NCI-H1417 (cell line): ENCODE measurements at regions not wholly inside any gene's neighbourhood (a gene's known extent, or its start where the extent isn't known, plus 50 kb on each side); places are given as distances from the start of the nearest gene placed in this dataset.

Experiments
- DNase-seq, 3 experiments: peaks; one replicate each; lab custom pipeline; 2025; lab: John Stamatoyannopoulos, UW

DNA sequence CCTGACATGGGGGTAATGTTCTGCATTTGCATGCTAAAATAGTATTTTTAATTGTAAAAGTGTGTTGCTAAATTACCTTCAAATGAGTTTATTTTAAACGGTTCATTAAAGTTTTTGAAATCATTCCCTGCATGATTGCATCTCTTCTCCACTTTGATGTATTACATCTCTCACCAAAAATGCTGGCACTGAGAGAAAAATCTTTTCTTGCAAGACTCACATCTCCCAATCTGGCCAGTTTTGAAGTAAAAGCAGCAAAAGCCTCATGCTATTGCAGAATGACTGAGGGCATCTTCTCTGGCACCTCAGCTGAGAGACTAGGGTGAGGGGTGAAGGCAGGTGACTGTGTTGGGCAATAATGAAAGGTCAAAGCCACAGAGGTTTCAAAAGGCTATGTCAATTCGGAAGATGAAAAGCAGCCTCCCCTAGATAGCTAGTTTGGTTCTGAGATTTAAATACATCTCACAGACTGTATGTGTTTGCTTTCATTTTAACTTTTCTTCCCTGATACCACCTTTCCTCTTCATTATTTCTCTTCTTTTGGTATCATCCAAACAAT lies 292.2 kb upstream of the RAG2 start:
- DNase-seq, result no peak

- DNase-seq, result no peak
Observed at GRCh38 chr11:36885154-36885553, 287.1 kb upstream of the RAG2 start.

DNA sequence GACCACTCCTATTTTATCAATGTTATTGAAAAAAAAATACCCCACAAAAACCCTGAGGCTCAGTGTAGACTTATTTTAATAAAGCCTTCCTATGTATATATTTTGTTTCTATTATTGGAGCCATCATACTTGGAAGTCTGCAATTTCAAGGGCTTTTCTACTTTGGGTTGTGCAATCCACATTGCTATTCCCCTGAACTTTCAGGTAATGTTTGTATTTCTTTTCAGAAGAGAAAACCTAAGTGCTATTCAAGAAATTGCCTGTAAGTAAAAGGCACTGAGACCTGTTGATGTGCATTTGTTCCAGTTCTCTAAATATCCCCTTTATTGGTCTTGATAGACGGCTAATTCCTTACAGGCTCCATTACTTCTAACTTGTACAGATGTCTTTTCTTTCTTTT lies 280.7 kb upstream of the RAG2 start:
- no peak for DNase-seq

GRCh38 chr11:36877149-36877548 lies 279.1 kb upstream of the RAG2 start:
- no peak for DNase-seq

- DNase-seq, result no peak
Observed at GRCh38 chr11:36876266-36876665, 278.2 kb upstream of the RAG2 start.

GRCh38 chr11:36874291-36874690 lies 276.3 kb upstream of the RAG2 start:
- no peak for DNase-seq

DNA sequence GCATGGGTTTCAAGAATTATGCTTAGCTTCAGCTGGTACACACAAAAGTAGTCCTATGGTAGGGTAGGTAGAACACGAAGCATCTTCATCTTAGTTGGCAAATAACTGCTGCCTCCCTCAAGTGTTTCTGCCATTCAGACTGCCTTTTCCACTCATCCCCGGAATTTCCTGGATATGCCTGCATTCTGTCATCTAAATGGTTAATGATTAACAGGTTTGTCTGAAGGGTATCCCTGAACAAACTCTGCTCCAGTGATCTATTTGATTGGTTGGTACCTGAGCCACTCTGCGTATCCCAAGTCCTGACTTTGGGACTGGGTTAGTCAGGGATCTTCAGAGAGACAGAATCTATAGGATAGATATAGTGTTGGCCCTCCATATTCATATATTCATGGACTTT lies 272.3 kb upstream of the RAG2 start:
- DNase-seq, result no peak

- no peak for DNase-seq
Observed at GRCh38 chr11:36868380-36868779, 270.3 kb upstream of the RAG2 start.

GRCh38 chr11:36865846-36866245 lies 267.8 kb upstream of the RAG2 start:
- DNase-seq, result no peak

DNA sequence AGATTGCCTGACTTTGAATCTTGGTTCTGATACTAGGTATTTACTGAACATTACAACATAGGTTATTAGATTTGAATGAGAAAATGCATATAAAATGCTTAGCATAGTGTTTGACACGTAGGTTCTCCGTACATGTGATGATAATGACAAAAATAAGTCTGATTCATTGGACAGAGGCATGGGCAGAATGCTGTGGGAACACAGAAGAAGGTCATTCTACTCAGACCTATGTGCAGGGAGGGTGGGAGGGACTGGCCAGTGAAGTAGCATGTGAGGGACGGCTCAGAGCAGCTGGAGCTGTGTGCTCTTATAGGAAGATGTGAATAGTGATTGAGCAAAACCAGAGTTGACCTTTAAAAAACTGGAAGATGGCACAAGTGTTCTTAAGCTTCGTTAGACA lies 256.8 kb upstream of the RAG2 start:
- no peak for DNase-seq

DNA sequence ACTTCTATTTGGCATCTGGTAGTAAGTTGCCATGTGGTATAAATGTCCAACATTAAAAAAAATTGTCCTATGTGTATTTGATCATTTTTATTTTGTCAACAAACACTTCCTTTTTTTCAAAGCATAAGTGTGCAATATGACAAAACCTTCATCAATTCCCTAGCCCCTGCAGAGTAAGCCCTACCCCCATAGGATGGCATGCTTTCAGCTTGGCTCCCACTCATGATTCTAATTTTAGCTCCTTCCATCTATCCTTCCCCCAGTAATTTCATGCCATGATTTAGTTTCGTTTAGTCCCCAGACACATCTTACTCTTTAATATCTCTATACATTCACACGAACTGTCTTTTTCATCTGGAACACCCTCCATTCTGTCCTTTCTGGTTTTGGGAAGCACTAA lies 250.6 kb upstream of the RAG2 start:
- DNase-seq, result no peak

DNA sequence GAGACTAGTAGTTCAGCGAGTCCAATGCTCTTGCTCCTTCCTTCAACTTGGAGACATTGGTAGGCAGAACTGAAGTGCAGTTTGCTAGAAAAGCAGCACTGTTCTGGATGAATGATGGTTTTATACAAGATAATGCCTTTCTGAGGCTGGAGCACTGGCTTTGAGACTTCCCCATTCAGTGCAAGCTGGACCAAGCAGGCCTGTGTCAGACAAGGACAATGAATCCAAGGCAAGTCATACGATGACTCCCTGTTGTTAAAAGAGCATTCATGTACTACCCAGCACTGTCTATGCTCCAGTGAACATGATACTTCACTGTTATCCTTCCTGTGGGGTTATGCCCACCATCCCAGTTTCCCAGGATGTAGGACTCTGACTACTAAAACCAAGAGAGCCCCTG lies 242.3 kb upstream of the RAG2 start:
- no peak for DNase-seq

- no peak for DNase-seq
Observed at GRCh38 chr11:36837831-36838437, 239.9 kb upstream of the RAG2 start.

GRCh38 chr11:36825251-36825650 lies 227.2 kb upstream of the RAG2 start:
- DNase-seq, result no peak

- no peak for DNase-seq
Observed at GRCh38 chr11:36824349-36824748, 226.3 kb upstream of the RAG2 start.

GRCh38 chr11:36822829-36823228 lies 224.8 kb upstream of the RAG2 start:
- no peak for DNase-seq

GRCh38 chr11:36818410-36818809 lies 220.4 kb upstream of the RAG2 start:
- peak in 1 of 3 experiments; percentile 14 for DNase-seq

DNA sequence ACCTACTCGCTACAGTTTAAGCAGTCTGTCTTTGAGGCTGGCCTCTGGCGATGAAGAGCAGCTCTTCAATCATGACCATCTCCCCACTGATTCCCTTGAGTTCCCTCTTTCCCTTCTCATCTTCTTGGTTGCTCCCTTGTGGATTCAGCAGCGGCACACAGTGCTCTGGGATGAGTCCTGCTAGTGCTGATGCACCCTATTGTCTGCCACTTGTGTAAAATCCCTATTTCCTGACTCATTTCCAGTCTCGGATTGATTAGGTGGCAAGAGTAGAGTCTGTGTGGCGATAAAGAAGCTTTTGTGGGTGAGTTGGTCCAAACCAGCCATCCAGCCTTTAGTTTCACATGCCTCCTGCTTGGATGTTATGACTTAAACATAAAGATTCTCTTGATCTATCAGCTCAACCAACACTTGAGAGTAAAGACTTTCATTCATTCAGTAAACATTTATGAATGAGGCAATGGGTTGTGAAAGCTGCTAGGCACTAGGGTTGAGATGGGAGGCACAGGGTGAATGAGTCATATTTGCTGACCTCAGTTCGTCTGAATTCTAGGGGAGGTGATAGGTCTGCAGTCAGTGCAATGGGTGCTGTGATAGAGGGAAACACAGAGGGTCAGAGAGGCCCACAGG lies 219.4 kb upstream of the RAG2 start:
- no peak for DNase-seq

- no peak for DNase-seq
Observed at GRCh38 chr11:36809303-36809702, 211.3 kb upstream of the RAG2 start.

DNA sequence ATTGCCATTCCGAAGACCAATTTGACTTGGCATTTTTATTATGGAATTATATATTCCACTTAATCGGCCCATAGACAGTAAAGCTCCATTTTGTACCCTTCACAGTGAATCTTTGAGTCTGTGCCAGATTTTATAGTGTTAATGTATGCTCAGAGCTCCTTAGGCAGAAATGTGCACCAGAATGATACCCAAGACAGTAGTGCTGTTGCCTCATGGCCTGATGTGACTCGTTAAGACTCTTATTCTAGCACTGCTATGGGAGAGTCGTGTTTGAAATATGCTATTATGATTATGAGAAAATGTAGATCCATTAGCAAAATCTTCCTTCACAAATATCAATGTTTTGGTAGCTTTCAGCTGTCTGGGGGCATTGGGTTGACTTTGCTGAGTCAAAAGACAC lies 209.8 kb upstream of the RAG2 start:
- no peak for DNase-seq

DNA sequence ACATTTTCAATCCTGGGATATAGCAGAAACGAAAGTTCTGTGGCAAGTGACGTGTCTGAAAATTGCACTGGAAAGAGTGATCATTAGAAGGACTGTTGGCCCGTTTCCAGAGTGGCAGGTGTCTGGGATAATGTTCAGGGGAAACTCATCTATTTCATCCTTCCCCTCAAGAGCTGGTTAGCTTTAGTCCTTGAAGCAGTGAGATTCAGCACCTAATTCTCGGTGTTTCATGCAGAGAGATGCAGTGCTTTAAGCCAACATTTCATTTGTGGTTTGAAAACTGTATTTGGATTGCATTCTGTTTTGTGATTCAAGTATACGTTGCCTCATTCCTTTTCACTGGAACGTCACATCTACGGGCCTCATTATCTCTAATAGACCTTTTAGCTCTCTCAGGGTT lies 205.0 kb upstream of the RAG2 start:
- DNase-seq, result peak; percentile 16 to 71 (median 62)

DNA sequence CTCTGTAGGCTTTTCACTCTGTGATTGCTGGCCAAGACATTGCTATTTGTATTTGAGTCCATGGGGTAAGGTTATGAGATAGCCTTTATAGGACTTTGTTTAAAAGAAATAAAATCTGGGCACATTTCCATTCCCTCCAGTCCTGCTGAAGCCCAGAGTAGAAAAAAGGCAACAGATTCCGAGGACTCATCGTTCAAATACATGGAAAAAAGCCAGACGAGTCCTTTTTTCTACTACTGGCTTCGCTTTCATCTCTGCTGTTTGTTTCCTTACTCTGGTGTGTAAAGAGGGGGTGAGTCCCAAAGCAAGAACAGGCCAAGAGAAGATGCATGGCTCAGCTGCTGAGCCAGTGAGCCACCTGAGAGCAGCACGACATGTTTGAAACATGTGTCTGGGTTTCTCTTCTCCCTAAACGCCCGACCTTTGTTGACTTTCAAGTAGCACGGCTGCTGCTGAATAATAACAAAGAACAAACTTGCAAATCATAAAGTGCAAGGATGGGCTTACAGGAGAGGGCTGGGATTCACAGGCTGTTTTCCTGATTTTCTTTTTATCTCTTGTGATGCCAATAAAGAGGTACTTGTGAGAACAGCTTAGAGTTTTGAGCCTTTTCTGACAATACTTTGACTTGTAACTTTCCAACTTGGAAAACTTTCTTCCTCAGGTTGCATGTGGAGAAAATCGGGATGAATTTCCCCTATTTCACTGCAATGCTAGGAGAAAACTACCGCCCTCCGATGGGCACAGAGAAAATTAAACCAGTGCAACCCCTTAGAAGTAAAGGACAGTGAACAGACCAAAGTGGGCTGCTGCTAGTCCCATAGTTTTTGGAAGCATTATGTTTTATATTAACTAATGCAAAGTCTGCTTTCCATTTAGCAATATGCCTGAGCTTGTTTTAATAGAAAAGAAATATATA lies 195.2 kb upstream of the RAG2 start:
- DNase-seq, result no peak

DNA sequence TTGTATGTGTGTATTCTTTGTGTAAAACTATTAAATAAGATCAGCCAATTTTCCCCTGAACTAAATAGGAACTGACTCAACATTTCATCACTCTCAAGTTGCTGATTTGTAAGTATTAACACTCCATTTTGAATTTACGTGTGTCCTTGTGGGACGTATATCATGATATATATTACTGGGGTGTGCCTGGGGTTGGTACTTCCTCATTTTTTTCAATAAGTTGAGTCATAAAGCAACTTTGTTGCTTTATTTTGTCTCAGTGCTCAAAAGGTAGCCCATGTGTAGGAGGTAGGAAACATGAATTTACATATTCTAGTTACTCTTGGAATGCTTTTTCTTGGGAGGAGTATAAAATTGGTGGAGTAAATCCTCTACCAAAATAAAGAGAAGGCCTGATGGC lies 193.9 kb upstream of the RAG2 start:
- DNase-seq, result no peak
